H1 (cell line): ENCODE measurements at regions not wholly inside any gene's neighbourhood (a gene's known extent, or its start where the extent isn't known, plus 50 kb on each side); places are given as distances from the start of the nearest gene placed in this dataset.

Experiments used
- CTBP2 ChIP-seq: IDR thresholded peaks from 2 replicates; pipeline ENCODE4 v1.7.0; 2011; ENCODE audit warnings: borderline replicate concordance, mild to moderate bottlenecking, moderate library complexity, mixed read lengths, low read length; ENCODE audit not compliant: insufficient read depth, insufficient read length

GRCh38 chr14:37842106-37842505, 246.7 kb downstream of the TTC6 start (continued):
- TF ChIP-seq CTBP2, result no peak
